NCI-H510A treated with DMSO at 0.1 percent for 48 hours (cell line): ENCODE measurements at regions not wholly inside any gene's neighbourhood (a gene's known extent, or its start where the extent isn't known, plus 50 kb on each side); places are given as distances from the start of the nearest gene placed in this dataset.
"Not testable (repeated sequence)": the region's sequence is repeated elsewhere in the genome, so short reads cannot be mapped to it uniquely, and the experiment has no call there.

Source experiments
- DNase-seq: peaks from one replicate; lab custom pipeline; 2025; lab: John Stamatoyannopoulos, UW

DNA sequence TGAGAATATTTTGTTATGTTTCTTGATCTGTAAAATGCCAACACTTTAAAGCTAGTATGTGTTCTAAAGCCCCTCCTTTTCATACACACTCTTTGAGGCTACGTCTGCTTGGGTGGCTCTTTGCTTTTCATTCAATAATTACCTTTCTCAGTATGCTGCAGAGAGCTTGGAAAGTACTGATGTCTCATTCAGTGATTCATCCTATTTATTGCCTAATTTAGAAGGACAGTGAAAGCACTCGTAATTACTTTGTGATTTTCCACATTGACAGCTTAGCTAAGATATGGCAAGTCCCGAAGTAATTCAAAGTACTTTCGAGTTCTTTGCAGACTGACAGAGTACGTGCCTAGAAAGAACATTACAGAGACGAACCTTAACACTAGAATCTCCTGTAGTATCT lies 57.2 kb downstream of the BMP15 start:
- DNase-seq, result no peak

DNA sequence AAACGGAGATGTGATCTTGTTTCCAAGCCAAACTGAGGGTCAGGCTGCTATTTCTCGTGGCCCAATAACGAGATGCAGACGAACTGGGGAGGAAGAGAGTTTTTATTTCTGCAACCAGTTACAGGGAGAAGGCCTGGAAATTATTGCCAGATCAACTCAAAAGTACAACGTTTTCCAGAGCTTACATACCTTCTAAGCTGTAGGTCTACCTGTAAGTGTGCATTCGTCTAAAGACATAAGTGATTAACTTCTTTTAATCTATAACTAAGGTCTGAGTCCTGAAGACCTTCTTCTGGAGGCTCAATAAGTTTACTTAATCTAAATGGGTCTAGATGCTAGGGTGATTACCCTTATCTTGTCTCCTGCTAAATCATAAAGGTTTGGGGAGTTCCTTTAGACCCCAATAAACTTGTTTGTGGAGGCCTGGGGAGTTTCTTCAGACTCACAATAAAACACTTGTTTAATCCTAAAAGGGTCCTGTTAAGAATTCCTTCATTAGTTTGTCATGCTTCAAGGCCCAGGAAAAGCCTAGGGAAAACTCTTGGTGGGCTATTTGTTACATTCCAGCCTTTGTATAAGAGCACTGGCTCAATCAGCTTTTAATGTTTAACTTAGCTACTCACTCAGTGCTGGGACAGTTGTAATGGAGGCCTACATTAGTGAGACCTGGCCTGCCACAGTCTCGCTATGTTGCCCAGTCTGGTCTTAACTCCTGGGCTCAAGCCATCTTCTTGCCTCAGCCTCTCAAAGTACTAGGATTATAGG lies 58.5 kb downstream of the BMP15 start:
- not testable (repeated sequence) for DNase-seq

DNA sequence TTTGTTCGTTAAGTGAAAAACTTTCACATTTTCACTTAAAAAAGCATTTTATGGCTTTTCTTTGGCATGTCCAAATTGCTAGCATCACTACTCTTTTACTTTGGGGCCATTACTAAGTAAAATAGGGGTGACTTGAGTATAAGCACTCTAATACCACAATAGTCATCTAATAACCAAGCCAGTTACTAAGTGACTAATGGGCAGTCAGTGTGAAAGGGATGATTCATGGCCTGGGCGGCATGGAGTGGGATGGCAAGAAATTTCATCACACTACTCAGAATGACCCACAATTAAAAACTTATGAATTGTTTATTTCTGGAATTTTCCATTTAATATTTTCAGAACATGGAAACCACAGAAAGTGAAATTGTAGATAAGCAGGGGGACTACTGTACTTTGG lies 60.9 kb downstream of the BMP15 start:
- DNase-seq, result no peak

DNA sequence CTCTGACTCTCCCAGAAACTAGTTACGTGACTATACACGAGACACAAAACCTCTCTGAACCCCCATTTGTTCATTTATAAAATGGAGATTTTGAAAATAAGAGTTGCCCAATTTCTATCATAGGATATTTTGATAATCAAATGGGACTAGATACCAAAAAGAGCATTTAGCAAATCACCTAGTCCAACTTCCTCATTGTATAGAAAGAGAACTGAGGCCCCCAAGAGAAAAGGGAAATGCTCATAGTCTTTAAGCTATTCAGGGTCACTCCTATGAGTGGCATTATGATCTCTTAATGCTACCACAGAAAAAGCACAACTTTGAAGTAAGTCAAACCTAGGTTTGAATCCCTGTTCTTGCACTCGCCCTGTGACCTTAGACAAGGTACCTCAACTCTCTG lies 62.7 kb downstream of the BMP15 start:
- DNase-seq, result no peak

DNA sequence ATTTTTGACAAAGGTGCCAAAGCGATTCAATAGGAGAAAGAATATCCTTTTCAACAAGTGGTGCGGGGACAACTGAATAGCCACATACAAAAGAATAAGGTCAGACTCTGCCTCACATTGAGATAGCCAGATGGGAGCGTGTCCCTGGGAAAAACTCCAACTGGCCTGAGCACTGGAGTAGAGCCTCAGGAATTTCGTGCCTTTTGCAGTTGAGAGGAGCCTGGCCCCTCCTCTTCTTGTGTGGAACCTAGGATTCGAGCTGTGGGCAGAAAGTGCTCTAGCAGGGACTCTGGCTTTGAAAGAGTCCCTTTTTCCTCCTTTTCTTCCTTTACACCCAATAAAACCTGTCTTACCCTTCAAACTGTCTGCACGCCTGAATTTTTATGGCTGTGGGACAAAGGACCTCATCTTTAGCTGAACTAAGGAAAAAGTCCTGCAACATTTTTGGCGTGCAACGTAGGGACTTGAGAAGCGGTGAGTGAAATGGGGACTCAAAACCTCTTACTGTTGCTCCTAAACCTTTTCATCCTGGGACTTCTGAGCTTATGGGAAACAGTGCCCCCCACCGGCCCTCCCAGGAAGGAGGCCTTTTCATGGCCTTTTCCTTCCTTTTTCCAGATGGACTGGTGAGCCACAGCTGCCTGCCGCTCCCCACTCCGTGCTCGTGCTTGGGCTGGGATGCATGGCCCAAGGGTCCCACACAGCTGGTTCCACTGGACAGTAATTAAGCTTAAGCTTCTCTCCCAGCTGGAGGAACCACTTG lies 68.6 kb downstream of the BMP15 start:
- DNase-seq, result no peak

DNA sequence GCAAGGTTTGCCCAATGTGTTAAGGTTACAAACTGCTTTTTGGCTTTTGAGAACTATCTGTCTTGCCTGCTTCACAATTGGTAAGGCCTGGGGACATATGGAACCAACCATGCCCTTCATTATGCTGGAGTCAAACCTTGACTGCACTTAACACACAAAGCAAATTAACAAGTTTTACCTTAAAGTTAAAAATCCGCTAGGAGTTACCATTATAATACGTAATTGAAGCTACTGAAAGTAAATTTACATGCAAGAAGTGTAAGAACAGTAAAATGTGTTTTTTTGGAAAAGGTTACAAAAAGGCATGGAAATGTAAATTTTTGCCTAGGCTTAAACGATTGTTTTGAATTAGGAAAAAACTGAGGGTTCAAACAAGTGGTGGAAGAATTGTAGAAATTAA lies 69.7 kb downstream of the BMP15 start:
- DNase-seq, result no peak

DNA sequence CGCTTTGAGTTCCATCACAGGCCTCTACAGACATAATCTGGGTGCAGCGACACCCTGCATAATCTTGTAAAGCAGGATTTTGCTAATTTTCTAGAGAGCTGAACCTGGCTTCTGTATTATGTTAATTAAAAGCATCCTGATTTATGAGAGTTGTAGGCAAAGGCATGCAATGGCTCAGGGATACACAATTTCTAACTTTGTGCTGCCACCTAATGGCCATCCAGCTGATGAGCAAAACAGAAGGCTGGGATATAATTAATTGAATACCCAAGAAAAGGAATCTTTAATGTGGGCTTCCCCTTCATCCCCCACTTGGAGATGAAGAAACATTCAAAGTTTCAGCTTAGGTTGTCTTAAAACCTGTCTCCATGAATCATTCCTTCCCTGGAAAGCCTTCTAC lies 78.1 kb downstream of the BMP15 start:
- DNase-seq, result no peak

DNA sequence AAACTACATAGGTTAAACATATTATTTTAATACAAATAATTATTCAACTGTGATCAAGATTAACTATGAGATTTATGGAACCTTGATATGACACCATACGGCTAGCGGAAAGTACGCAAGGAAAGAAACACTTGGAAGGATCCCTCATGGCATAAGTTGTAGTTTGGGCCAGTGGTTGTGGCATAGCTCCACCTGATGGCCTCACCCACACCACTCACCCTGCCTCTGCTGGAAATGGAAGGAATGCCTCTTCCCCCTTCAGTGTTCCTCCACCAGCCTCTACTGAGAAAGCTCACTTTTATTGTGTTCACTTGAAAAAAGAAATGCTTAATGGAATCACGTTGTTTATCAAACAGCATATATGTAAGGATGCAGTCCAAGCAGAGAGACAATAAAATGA lies 86.4 kb downstream of the BMP15 start:
- DNase-seq, result no peak

DNA sequence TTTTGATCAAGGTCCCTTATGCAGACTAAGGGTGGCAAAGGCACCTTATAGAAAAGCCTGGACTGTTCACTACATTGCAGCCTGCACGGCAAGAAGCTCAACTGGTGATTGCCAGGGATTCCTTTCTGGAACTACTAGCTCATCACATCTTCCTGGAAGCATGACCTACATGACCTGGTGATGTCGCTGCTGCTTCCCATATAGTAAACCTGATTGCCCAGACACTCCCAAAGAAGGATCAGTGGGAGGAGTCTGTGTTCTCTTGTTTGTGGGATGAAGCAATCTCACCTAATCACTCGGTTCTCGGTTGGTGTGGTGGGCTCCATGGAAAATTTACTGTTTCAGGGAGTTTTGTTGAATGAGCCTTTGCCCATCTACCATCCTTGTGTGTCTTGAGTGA lies 89.8 kb downstream of the BMP15 start:
- DNase-seq, result not testable (repeated sequence)

DNA sequence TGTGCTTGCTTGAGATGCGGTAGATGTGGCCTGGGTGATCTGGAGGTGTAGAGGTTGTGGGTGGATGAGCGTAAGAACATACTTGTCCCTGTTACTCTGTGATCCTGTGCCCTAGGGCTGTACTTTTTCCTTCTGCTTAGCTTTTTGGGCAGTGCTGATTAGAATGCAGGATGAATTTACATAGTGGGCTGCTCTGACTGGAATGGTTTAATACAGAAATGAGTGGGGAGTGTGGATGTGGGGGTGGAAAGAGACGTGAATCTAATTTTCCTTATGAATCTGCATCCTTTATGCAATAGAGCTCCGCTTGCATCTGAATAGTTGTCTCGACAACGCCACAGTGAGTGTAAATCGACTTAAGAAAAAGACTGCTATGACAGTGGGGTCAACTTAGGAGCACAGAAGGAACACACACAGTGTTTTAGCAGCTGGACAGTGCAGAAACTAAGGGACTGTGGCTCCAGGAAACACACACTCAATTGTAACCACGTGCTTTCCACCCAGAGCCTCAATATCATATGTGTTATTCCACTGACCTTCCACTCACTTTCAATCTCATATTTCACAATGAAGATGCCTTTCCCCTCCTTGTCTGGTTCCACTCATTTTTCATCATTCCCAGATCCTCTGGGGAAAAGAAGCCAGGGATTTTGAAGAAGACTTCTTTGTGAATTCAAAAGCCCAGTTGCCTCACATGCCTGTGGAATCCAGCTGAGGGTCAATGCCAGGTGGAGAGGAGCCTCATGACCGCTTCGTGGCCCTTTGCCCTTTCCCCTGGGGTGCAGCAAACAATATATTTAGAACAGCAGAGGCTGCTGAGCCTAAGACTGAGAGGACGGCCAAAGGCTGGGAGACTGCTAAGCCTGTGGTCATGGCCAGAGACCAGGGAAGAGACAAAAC lies 91.4 kb downstream of the BMP15 start:
- not testable (repeated sequence) for DNase-seq

DNA sequence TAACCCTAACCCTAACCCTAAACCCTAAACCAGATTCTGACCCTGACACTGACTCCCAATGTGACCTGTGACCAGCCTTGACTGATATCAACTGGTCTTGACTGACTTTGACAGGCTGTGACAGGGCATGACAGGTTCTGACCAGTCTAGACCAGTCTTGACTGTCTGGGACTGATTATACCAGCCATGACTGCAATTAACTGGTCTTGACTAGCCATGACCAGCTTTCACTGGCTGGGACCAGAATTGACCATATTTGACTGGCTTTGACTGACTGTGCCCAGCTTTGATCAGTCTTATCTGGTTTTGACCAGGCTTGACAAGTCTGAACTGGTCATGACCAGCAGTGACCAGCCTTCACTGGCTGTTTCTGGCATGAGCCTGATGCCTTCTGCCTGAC lies 95.5 kb downstream of the BMP15 start:
- no peak for DNase-seq

DNA sequence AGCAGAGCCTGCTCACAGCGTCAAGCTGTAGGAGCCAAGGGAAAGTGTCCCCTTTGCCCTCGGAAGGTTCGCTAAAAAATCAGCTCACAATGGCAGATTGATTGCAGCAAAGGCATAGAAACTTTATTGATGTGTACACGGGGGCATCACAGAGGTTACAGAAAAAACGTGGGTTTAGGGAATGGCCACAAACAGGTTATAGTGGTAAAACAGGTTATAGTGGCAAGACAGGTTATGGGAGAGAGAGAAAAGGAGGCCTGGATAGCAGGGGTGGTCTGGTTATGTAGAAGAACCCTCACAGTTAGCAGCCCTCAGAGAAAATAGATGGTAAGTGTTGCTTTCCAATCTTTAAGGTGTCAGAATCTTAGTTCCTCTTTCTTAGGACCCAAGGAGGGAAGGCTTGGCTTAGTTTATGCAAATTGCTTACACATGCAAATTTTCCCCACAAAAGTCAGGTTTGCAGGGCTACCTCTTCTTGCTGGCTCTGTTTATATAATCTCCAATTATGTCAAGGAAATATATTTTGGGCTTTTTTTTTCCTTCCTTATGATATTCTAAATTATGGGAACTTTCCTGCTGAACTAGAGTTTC lies 113.7 kb downstream of the BMP15 start:
- DNase-seq, result no peak

DNA sequence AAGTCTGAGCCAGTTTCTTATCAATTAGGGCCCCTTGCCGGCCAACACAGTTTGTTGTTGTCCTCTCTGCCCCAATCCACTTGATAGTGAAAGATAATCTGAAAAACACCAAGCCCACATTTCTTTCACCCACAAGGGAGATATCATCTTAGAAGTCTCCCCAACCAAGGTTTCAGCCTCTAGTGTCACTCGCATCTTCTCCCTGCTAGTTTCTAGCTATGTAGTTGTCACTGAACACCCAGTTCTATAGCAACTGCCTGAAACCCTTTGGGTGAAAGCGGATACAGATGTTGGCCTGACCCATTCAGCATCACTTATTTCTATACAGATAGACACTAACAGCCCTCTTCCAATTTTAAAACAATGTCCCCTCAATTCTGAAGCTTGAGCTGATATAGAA lies 116.3 kb downstream of the BMP15 start:
- no peak for DNase-seq

DNA sequence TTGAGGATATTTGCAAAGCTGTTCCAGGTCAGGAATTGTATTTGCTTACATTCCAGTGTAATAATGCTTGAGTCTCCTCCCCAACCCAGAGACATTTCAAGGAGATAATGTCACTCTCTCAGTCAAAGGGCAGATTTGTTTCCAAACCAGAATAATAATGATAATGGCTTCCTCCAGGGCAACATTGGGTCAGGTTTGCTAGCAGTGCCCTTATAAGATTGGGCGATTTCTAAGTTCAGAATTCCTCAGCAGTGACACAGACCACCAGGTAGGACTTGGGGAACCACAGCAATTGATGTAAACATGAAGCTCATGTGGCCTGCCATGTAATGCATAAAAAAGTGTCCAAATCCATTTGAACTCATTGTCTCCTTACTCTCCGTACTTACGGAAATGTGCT lies 125.2 kb downstream of the BMP15 start:
- DNase-seq, result no peak

DNA sequence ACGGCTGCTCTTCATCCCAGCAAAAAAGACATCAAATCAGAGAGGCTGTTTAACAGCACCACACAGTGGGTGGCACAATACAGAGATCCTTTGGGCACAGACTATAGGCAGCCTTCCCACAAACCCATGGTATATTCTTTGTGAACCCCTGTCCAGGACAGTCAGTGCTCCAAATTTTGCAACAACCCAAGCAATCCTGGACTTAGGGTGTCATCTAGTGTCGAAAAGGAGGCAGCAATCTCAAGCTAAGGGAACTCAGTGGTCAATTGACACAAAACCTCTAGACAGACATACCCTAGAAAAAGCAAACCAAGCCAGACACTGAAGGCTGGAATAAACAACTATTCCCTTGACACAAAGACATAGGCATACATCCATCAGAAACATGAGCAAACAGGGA lies 137.4 kb downstream of the BMP15 start:
- DNase-seq, result no peak

DNA sequence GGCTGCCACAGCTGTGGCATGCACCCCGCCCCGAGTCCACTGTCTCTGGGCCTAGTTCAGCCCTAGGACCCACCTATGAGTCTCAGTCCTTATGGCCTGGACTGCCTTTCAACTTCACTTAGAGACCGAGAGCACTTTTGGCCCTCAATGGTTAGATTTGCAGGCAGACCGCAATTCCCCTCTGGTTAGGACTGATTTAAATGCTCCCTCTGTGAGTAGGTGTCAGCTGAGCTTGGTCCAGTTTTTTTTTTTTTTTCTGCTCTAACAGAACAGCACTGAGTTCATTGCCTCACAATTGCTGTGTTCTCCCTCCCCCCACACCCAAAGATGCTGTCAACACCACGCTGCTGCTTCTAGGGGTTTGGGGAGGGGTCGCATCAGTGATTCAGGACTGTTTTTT lies 143.2 kb downstream of the BMP15 start:
- DNase-seq, result no peak

DNA sequence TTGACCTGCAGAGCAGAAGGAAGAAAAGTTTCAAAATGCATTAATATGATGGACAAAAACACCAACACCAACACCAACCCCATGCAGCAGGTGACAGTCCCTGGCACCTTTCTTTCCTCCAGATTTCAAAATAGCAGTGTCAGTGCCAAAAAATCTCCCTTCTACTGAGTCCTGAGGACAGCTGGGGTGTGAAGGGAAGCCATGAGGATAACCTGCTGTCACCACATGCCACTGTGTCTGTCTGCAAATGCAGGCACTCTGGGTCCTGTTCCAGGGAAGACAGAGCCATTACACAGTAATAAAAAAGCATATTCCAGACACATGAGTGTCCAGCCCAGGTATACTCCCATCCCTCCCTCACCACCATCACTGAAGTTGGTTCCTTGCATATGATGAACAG lies 187.5 kb downstream of the BMP15 start:
- no peak for DNase-seq

DNA sequence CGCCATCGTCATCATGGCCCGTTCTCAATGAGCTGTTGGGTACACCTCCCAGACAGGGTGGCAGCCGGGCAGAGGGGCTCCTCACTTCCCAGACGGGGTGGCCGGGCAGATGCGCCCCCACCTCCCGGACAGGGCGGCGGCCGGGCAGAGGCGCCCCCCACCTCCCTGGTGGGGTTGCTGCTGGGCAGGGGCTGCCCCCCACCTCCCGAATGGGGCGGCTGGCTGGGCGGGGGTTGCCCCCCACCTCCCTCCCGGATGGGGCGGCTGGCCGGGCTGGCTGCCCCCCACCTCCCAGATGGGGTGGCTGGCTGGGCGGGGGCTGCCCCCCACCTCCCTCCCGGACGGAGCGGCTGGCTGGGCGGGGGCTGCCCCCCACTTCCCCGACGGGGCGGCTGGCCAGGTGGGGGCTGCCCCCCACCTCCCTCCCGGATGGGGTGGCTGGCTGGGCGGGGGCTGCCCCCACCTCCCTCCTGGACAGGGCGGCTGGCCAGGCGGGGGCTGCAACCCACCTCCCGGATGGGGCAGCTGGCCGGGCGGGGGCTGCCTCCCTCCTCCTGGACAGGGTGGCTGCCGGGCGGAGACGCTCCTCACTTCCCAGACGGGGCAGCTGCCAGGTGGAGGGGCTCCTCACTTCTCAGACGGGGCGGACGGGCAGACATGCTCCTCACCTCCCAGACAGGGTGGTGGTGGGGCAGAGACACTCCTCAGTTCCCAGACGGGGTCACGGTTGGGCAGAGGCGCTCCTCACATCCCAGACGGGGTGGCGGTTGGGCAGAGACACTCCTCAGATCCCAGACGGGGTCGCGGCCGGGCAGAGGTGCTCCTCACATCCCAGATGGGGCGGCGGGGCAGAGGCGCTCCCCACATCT lies 208.8 kb downstream of the BMP15 start:
- DNase-seq, result not testable (repeated sequence)

DNA sequence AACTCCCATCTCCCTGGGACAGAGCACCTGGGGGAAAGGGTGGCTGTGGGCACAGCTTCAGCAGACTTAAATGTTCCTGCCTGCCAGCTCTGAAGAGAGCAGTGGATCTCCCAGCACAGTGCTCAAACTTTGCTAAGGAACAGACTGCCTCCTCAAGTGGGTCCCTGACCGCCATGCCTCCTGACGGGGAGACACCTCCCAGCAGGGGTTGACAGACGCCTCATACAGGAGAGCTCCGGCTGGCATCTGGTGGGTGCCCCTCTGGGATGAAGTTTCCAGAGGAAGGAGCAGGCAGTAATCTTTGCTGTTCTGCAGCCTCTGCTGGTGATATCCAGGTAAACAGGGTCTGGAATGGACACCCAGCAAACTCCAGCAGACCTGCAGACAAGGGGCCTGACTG lies 206.9 kb upstream of the NUDT10 start:
- DNase-seq, result not testable (repeated sequence)

DNA sequence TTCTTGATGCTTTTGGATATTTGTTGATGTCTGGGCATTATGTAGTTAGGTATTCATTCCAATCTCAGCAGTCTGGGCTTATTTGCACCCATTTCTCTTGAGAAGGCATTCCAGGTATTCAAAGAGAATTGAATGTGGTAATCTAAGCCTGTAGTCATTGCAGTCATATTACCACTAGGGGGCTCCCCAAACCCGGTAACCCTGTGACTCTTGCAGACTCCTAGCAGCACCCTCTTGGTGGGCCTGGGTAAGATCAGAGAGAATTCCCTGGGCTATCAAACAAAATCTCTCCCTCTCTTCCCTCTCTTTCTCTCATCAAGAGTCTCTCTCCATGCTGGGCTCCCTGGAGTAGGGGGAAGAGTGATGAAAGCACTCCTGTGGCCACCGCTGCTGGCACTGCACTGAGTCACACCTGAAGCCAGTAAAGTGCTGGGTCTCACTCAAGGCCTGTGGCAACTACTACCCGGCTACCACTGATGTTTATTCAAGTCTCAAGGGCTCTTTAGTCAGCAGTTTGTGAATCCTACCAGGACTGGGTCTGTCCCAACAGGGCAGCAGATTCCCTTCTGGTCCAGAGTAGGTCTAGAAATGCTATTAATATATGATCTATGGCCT lies 187.7 kb upstream of the NUDT10 start:
- peak; percentile 0 for DNase-seq

DNA sequence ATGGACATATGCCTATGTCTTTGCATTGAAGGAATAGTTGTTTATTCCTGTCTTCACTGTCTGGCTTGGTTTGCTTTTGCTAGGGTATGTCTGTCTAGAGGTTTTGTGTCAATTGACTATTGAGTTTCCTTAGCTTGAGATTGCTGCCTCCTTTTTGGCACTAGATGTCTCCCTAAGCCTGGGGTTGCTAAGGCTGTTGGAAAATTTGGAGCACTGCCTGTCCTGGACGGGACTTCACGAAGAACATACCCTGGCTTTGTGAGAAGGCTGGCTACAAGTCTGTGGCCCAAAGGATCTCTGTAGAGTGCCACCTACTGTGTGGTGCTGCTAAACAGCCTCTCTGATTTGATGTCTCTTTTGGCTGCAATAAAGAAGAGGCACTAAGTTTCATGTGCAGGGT lies 183.8 kb upstream of the NUDT10 start:
- DNase-seq, result no peak
